Body of pancreas (tissue), 4 donors: ENCODE measurements at regions not wholly inside any gene's neighbourhood (a gene's known extent, or its start where the extent isn't known, plus 50 kb on each side); places are given as distances from the start of the nearest gene placed in this dataset.

ENCODE experiments used
- POLR2A ChIP-seq, 3 donors: fragments of 450-650 bp; IDR thresholded peaks; one replicate each; pipeline ENCODE4 v1.6.1; 2016; ENCODE audit warnings: antibody characterized with exemption in 3 of 3, mild to moderate bottlenecking in 2 of 3
- TF ChIP-seq, protein P1 (sequence below), 7 experiments: fragments of 450-650 bp in 4 of 7; fragments of 200-600 bp in 3 of 7; sonication (generic) in 3 of 7; IDR thresholded peaks; one replicate each; pipeline ENCODE4 v1.5.1; 2016 to 2019; ENCODE audit warnings: antibody characterized with exemption in 7 of 7

DNA sequence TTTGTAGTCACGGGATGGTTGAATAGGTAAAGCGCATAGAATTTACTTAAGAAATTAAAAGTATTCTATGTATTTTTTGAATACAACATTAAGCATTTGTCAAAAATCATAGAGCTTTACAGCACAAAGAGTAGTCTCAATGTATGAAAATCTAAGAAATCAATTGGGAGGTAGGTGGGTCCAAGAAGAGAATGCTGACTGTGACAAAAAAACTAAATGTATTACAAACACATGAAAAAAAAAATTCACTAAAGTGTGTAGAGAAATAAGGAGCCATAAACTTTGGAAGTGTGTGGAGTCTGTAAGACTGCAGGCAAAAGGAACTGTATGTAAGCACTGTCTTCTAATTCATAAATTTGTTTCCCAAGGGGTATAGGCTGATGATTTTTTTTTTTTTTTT, 558.3 kb downstream of the JRKL start:
- TF ChIP-seq, protein P1, sequence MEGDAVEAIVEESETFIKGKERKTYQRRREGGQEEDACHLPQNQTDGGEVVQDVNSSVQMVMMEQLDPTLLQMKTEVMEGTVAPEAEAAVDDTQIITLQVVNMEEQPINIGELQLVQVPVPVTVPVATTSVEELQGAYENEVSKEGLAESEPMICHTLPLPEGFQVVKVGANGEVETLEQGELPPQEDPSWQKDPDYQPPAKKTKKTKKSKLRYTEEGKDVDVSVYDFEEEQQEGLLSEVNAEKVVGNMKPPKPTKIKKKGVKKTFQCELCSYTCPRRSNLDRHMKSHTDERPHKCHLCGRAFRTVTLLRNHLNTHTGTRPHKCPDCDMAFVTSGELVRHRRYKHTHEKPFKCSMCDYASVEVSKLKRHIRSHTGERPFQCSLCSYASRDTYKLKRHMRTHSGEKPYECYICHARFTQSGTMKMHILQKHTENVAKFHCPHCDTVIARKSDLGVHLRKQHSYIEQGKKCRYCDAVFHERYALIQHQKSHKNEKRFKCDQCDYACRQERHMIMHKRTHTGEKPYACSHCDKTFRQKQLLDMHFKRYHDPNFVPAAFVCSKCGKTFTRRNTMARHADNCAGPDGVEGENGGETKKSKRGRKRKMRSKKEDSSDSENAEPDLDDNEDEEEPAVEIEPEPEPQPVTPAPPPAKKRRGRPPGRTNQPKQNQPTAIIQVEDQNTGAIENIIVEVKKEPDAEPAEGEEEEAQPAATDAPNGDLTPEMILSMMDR (IDR thresholded peaks at IDR 0.05): no peak
- no peak for TF ChIP-seq POLR2A (IDR thresholded peaks at IDR 0.05)
